ENCODE measurements at regions not wholly inside any gene's neighbourhood (a gene's known extent, or its start where the extent isn't known, plus 50 kb on each side); places are given as distances from the start of the nearest gene placed in this dataset.

GRCh38 chr12:25793196-25793595 lies 165.3 kb upstream of the RASSF8 start:
- no peak for TF ChIP-seq CEBPB (IDR thresholded peaks at IDR 0.05)
- no peak for TF ChIP-seq TEAD4 (IDR thresholded peaks at IDR 0.05)
- no peak for TF ChIP-seq USF1 (IDR thresholded peaks at IDR 0.05)
- TF ChIP-seq EP300 (IDR thresholded peaks at IDR 0.05; ENCODE audit: borderline replicate concordance) = no peak
- TF ChIP-seq NFIC (IDR thresholded peaks at IDR 0.05) = no peak
- TF ChIP-seq TAF1 (IDR thresholded peaks at IDR 0.05; ENCODE audit: low read depth) = no peak
- TF ChIP-seq ZBTB7A (IDR thresholded peaks at IDR 0.05; ENCODE audit: low read depth) = no peak
- TF ChIP-seq RAD21 (IDR thresholded peaks at IDR 0.05; ENCODE audit: low read depth) = no peak
- TF ChIP-seq YY1 (IDR thresholded peaks at IDR 0.05; ENCODE audit: low read depth) = no peak
- TF ChIP-seq REST (IDR thresholded peaks at IDR 0.05; ENCODE audit: low read depth) = no peak
- no peak for TF ChIP-seq EGR1 (IDR thresholded peaks at IDR 0.05)
- no peak for TF ChIP-seq FOXM1 (IDR thresholded peaks at IDR 0.05; ENCODE audit: borderline replicate concordance, low read depth)
- no peak for TF ChIP-seq MAX (IDR thresholded peaks at IDR 0.05)
- no peak for TF ChIP-seq CREB1 (IDR thresholded peaks at IDR 0.05; ENCODE audit: low read depth)

GRCh38 chr12:25794571-25794970 lies 163.9 kb upstream of the RASSF8 start:
- TF ChIP-seq USF1 (IDR thresholded peaks at IDR 0.05) (no peak), CEBPB (IDR thresholded peaks at IDR 0.05) (no peak), EGR1 (IDR thresholded peaks at IDR 0.05) (no peak), YY1 (IDR thresholded peaks at IDR 0.05; ENCODE audit: low read depth) (no peak), TAF1 (IDR thresholded peaks at IDR 0.05; ENCODE audit: low read depth) (no peak), ZBTB7A (IDR thresholded peaks at IDR 0.05; ENCODE audit: low read depth) (no peak), RAD21 (IDR thresholded peaks at IDR 0.05; ENCODE audit: low read depth) (no peak), REST (IDR thresholded peaks at IDR 0.05; ENCODE audit: low read depth) (no peak), TCF12 (IDR thresholded peaks at IDR 0.05; ENCODE audit: low read depth) (no peak), FOXM1 (IDR thresholded peaks at IDR 0.05; ENCODE audit: borderline replicate concordance, low read depth) (no peak), NFIC (IDR thresholded peaks at IDR 0.05) (no peak), EP300 (IDR thresholded peaks at IDR 0.05; ENCODE audit: borderline replicate concordance) (no peak), MAX (IDR thresholded peaks at IDR 0.05) (no peak), TEAD4 (IDR thresholded peaks at IDR 0.05) (no peak), CREB1 (IDR thresholded peaks at IDR 0.05; ENCODE audit: low read depth) (no peak)

- TF ChIP-seq ZBTB7A (IDR thresholded peaks at IDR 0.05; ENCODE audit: low read depth) (no peak), REST (IDR thresholded peaks at IDR 0.05; ENCODE audit: low read depth) (no peak), TAF1 (IDR thresholded peaks at IDR 0.05; ENCODE audit: low read depth) (no peak)
These were observed 161.9 kb upstream of the RASSF8 start for GRCh38 chr12:25796523-25797000.

GRCh38 chr12:25797386-25797785 lies 161.1 kb upstream of the RASSF8 start:
- no peak for TF ChIP-seq EGR1 (IDR thresholded peaks at IDR 0.05)
- TF ChIP-seq CEBPB (IDR thresholded peaks at IDR 0.05) = no peak
- no peak for TF ChIP-seq TEAD4 (IDR thresholded peaks at IDR 0.05)
- TF ChIP-seq ZBTB7A (IDR thresholded peaks at IDR 0.05; ENCODE audit: low read depth) = no peak
- TF ChIP-seq EP300 (IDR thresholded peaks at IDR 0.05; ENCODE audit: borderline replicate concordance) = no peak
- TF ChIP-seq TAF1 (IDR thresholded peaks at IDR 0.05; ENCODE audit: low read depth) = no peak
- TF ChIP-seq MAX (IDR thresholded peaks at IDR 0.05) = no peak
- TF ChIP-seq REST (IDR thresholded peaks at IDR 0.05; ENCODE audit: low read depth) = no peak
- no peak for TF ChIP-seq YY1 (IDR thresholded peaks at IDR 0.05; ENCODE audit: low read depth)
- TF ChIP-seq USF1 (IDR thresholded peaks at IDR 0.05) = no peak
- no peak for TF ChIP-seq NFIC (IDR thresholded peaks at IDR 0.05)
- no peak for TF ChIP-seq RAD21 (IDR thresholded peaks at IDR 0.05; ENCODE audit: low read depth)
- TF ChIP-seq CREB1 (IDR thresholded peaks at IDR 0.05; ENCODE audit: low read depth) = no peak
